Vagina (tissue), 2 donors: ENCODE measurements at regions not wholly inside any gene's neighbourhood (a gene's known extent, or its start where the extent isn't known, plus 50 kb on each side); places are given as distances from the start of the nearest gene placed in this dataset.

ENCODE experiments used
- CTCF ChIP-seq, 3 experiments: fragments of 450-650 bp in 2 of 3; fragments of 200-600 bp in 1 of 3; sonication (generic) in 1 of 3; IDR thresholded peaks; one replicate each; pipeline ENCODE4 v1.5.1; 2017 to 2019; ENCODE audit warnings: antibody characterized with exemption in 3 of 3, mild to moderate bottlenecking in 2 of 3, moderate library complexity in 2 of 3
- POLR2AphosphoS5 ChIP-seq, 2 donors: sonication (generic); formaldehyde crosslinking; IDR thresholded peaks; one replicate each; pipeline ENCODE4 v1.9.0; 2017; ENCODE audit warnings: antibody characterized with exemption in 2 of 2, mild to moderate bottlenecking in 2 of 2, low read depth in 1 of 2; ENCODE audit not compliant: insufficient read depth in 1 of 2

- no peak for TF ChIP-seq POLR2AphosphoS5 (IDR thresholded peaks at IDR 0.05; ENCODE audit: insufficient read depth in 1 of 2, low read depth in 1 of 2)
- TF ChIP-seq CTCF (IDR thresholded peaks at IDR 0.05) = no peak
Measured at GRCh38 chr6:56841751-56842150, 113.2 kb upstream of the BEND6 start.
